ENCODE measurements at regions not wholly inside any gene's neighbourhood (a gene's known extent, or its start where the extent isn't known, plus 50 kb on each side); places are given as distances from the start of the nearest gene placed in this dataset.

GRCh38 chr2:185433824-185434223 is 304.8 kb upstream of the FSIP2 start:
- Mint-ChIP-seq H3K4me1 (no peaks in the 10 kb centered on the region), H3K4me3 (no peak overlapping the region), H3K27me3 (no peaks in the 10 kb centered on the region), H3K9me3 (peaks cover 5% of the 10 kb centered on the region), H3K27ac (no peak overlapping the region), H3K36me3 (no peaks in the 10 kb centered on the region)
- DNase-seq: no peak

- no peak overlapping the region for H3K27ac Mint-ChIP-seq
- no peaks in the 10 kb centered on the region for H3K27me3 Mint-ChIP-seq
- no peaks in the 10 kb centered on the region for H3K4me1 Mint-ChIP-seq
- no peaks in the 10 kb centered on the region for H3K36me3 Mint-ChIP-seq
- no peak for DNase-seq
- no peak overlapping the region for H3K4me3 Mint-ChIP-seq
- peaks cover 5% of the 10 kb centered on the region for H3K9me3 Mint-ChIP-seq
Measured at GRCh38 chr2:185436787-185437372, 301.7 kb upstream of the FSIP2 start.

- Mint-ChIP-seq H3K4me3 (no peak overlapping the region), H3K36me3 (no peaks in the 10 kb centered on the region), H3K4me1 (no peaks in the 10 kb centered on the region), H3K9me3 (peaks cover 1% of the 10 kb centered on the region), H3K27me3 (no peaks in the 10 kb centered on the region), H3K27ac (no peak overlapping the region)
- no peak for DNase-seq
Measured at GRCh38 chr2:185441486-185442005, 297.1 kb upstream of the FSIP2 start.

GRCh38 chr2:185456517-185456916 is 282.1 kb upstream of the FSIP2 start:
- Mint-ChIP-seq H3K9me3 (peaks cover 11% of the 10 kb centered on the region), H3K4me1 (no peaks in the 10 kb centered on the region), H3K4me3 (no peak overlapping the region), H3K27ac (no peak overlapping the region), H3K36me3 (no peaks in the 10 kb centered on the region), H3K27me3 (no peaks in the 10 kb centered on the region)
- DNase-seq: no peak

GRCh38 chr2:185463481-185463880 is 275.1 kb upstream of the FSIP2 start:
- H3K4me1 Mint-ChIP-seq: peaks cover 3% of the 10 kb centered on the region
- no peak overlapping the region for H3K27ac Mint-ChIP-seq
- H3K27me3 Mint-ChIP-seq: no peaks in the 10 kb centered on the region
- no peak overlapping the region for H3K4me3 Mint-ChIP-seq
- peaks cover 11% of the 10 kb centered on the region for H3K9me3 Mint-ChIP-seq
- no peak for DNase-seq
- H3K36me3 Mint-ChIP-seq: no peaks in the 10 kb centered on the region

- Mint-ChIP-seq H3K4me3 (no peak overlapping the region), H3K27ac (no peak overlapping the region), H3K27me3 (no peaks in the 10 kb centered on the region), H3K36me3 (no peaks in the 10 kb centered on the region), H3K9me3 (peaks cover 11% of the 10 kb centered on the region), H3K4me1 (peaks cover 3% of the 10 kb centered on the region)
- no peak for DNase-seq
Measured at GRCh38 chr2:185466915-185467314, 271.7 kb upstream of the FSIP2 start.

GRCh38 chr2:185471441-185471840 is 267.2 kb upstream of the FSIP2 start:
- DNase-seq: no peak
- H3K27me3 Mint-ChIP-seq: no peaks in the 10 kb centered on the region
- H3K36me3 Mint-ChIP-seq: no peaks in the 10 kb centered on the region
- H3K4me1 Mint-ChIP-seq: peaks cover 3% of the 10 kb centered on the region
- no peak overlapping the region for H3K4me3 Mint-ChIP-seq
- H3K27ac Mint-ChIP-seq: no peak overlapping the region
- peaks cover 6% of the 10 kb centered on the region for H3K9me3 Mint-ChIP-seq

- Mint-ChIP-seq H3K36me3 (no peaks in the 10 kb centered on the region), H3K27ac (no peak overlapping the region), H3K4me1 (no peaks in the 10 kb centered on the region), H3K9me3 (no peaks in the 10 kb centered on the region), H3K27me3 (no peaks in the 10 kb centered on the region), H3K4me3 (no peak overlapping the region)
- DNase-seq: no peak
Measured at GRCh38 chr2:185472574-185472973, 266.0 kb upstream of the FSIP2 start.

GRCh38 chr2:185473838-185474237 is 264.8 kb upstream of the FSIP2 start:
- H3K27me3 Mint-ChIP-seq: no peaks in the 10 kb centered on the region
- H3K4me3 Mint-ChIP-seq: no peak overlapping the region
- no peaks in the 10 kb centered on the region for H3K9me3 Mint-ChIP-seq
- H3K27ac Mint-ChIP-seq: no peak overlapping the region
- no peak for DNase-seq
- H3K36me3 Mint-ChIP-seq: no peaks in the 10 kb centered on the region
- no peaks in the 10 kb centered on the region for H3K4me1 Mint-ChIP-seq

- no peaks in the 10 kb centered on the region for H3K36me3 Mint-ChIP-seq
- H3K4me3 Mint-ChIP-seq: no peak overlapping the region
- DNase-seq: no peak
- H3K27ac Mint-ChIP-seq: no peak overlapping the region
- H3K9me3 Mint-ChIP-seq: peaks cover 2% of the 10 kb centered on the region
- no peaks in the 10 kb centered on the region for H3K27me3 Mint-ChIP-seq
- H3K4me1 Mint-ChIP-seq: no peaks in the 10 kb centered on the region
Measured at GRCh38 chr2:185475914-185476313, 262.7 kb upstream of the FSIP2 start.

- H3K9me3 Mint-ChIP-seq: peaks cover 2% of the 10 kb centered on the region
- H3K4me3 Mint-ChIP-seq: no peak overlapping the region
- H3K27me3 Mint-ChIP-seq: no peaks in the 10 kb centered on the region
- H3K36me3 Mint-ChIP-seq: no peaks in the 10 kb centered on the region
- no peak for DNase-seq
- H3K4me1 Mint-ChIP-seq: no peaks in the 10 kb centered on the region
- H3K27ac Mint-ChIP-seq: no peak overlapping the region
Measured at GRCh38 chr2:185477452-185477851, 261.2 kb upstream of the FSIP2 start.

GRCh38 chr2:185484602-185485001 is 254.0 kb upstream of the FSIP2 start:
- H3K27ac Mint-ChIP-seq: no peak overlapping the region
- H3K4me3 Mint-ChIP-seq: no peak overlapping the region
- H3K27me3 Mint-ChIP-seq: no peaks in the 10 kb centered on the region
- no peak for DNase-seq
- peaks cover 6% of the 10 kb centered on the region for H3K9me3 Mint-ChIP-seq
- no peaks in the 10 kb centered on the region for H3K4me1 Mint-ChIP-seq
- H3K36me3 Mint-ChIP-seq: no peaks in the 10 kb centered on the region

- H3K4me3 Mint-ChIP-seq: no peak overlapping the region
- no peaks in the 10 kb centered on the region for H3K4me1 Mint-ChIP-seq
- H3K9me3 Mint-ChIP-seq: peaks cover 21% of the 10 kb centered on the region
- no peaks in the 10 kb centered on the region for H3K36me3 Mint-ChIP-seq
- no peak overlapping the region for H3K27ac Mint-ChIP-seq
- no peaks in the 10 kb centered on the region for H3K27me3 Mint-ChIP-seq
- DNase-seq: no peak
Measured at GRCh38 chr2:185502351-185502750, 236.3 kb upstream of the FSIP2 start.

- Mint-ChIP-seq H3K4me3 (no peak overlapping the region), H3K27ac (no peak overlapping the region), H3K27me3 (no peaks in the 10 kb centered on the region), H3K4me1 (no peaks in the 10 kb centered on the region), H3K9me3 (peaks cover 30% of the 10 kb centered on the region), H3K36me3 (no peaks in the 10 kb centered on the region)
- no peak for DNase-seq
Measured at GRCh38 chr2:185507719-185508118, 230.9 kb upstream of the FSIP2 start.

- Mint-ChIP-seq H3K27ac (no peak overlapping the region), H3K4me1 (no peaks in the 10 kb centered on the region), H3K36me3 (no peaks in the 10 kb centered on the region), H3K9me3 (peaks cover 30% of the 10 kb centered on the region), H3K27me3 (no peaks in the 10 kb centered on the region), H3K4me3 (no peak overlapping the region)
- no peak for DNase-seq
Measured at GRCh38 chr2:185510060-185510459, 228.5 kb upstream of the FSIP2 start.

GRCh38 chr2:185511925-185512324 is 226.7 kb upstream of the FSIP2 start:
- H3K36me3 Mint-ChIP-seq: no peaks in the 10 kb centered on the region
- no peak overlapping the region for H3K27ac Mint-ChIP-seq
- DNase-seq: no peak
- no peaks in the 10 kb centered on the region for H3K27me3 Mint-ChIP-seq
- H3K4me3 Mint-ChIP-seq: no peak overlapping the region
- no peaks in the 10 kb centered on the region for H3K4me1 Mint-ChIP-seq
- H3K9me3 Mint-ChIP-seq: peaks cover 23% of the 10 kb centered on the region

Data from activated naive CD8-positive, alpha-beta T cell treated with anti-CD3 and anti-CD28 coated beads for 36 hours (primary cell).